Activated T-cell treated with anti-CD3 and anti-CD28 coated beads, Interleukin-2, amount 50 U/mL, for 4 hours (primary cell): ENCODE measurements at regions not wholly inside any gene's neighbourhood (a gene's known extent, or its start where the extent isn't known, plus 50 kb on each side); places are given as distances from the start of the nearest gene placed in this dataset.
"Not testable (repeated sequence)": the region's sequence is repeated elsewhere in the genome, so short reads cannot be mapped to it uniquely, and the experiment has no call there.

Experiments
- ATAC-seq, 2 donors: fragments of 200-7000 bp; cut with Tn5 transposase; one replicate each; pipeline ENCODE4 v1.10.0; 2021
- DNase-seq: peaks from one replicate; pipeline ENCODE4 v3.0.0-alpha.2; 2020
- H3K27me3 Mint-ChIP-seq: one replicate; pipeline ENCODE4 v1.8.0; 2021; ENCODE audit warnings: low read depth, mixed read lengths
- H3K36me3 Mint-ChIP-seq: one replicate; pipeline ENCODE4 v1.8.0; 2022; ENCODE audit warnings: mixed read lengths; ENCODE audit not compliant: insufficient read depth
- H3K4me1 Mint-ChIP-seq: one replicate; pipeline ENCODE4 v1.8.0; 2021; ENCODE audit warnings: low read depth, mixed read lengths
- H3K4me3 Mint-ChIP-seq: one replicate; pipeline ENCODE4 v1.8.0; 2021; ENCODE audit warnings: mild to moderate bottlenecking, moderate library complexity, mixed read lengths
- H3K9me3 Mint-ChIP-seq: one replicate; pipeline ENCODE4 v1.8.0; 2021; ENCODE audit warnings: mixed read lengths

DNA sequence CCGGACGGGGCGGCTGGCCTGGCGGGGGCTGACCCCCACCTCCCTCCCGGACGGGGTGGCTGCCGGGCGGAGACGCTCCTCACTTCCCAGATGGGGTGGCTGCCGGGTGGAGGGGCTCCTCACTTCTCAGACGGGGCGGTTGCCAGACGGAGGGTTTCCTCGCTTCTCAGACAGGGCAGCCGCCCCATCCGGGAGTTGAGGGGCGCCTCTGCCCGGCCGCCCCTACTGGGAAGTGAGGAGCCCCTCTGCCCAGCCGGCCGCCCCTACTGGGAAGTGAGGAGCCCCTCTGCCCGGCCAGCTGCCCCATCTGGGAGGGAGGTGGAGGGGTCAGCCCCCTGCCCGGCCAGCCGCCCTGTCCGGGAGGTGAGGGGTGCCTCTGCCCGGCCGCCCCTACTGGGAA lies 761.1 kb upstream of the SPRY2 start:
- ATAC-seq, H3K9me3 Mint-ChIP-seq, H3K4me3 Mint-ChIP-seq: not testable (repeated sequence)

DNA sequence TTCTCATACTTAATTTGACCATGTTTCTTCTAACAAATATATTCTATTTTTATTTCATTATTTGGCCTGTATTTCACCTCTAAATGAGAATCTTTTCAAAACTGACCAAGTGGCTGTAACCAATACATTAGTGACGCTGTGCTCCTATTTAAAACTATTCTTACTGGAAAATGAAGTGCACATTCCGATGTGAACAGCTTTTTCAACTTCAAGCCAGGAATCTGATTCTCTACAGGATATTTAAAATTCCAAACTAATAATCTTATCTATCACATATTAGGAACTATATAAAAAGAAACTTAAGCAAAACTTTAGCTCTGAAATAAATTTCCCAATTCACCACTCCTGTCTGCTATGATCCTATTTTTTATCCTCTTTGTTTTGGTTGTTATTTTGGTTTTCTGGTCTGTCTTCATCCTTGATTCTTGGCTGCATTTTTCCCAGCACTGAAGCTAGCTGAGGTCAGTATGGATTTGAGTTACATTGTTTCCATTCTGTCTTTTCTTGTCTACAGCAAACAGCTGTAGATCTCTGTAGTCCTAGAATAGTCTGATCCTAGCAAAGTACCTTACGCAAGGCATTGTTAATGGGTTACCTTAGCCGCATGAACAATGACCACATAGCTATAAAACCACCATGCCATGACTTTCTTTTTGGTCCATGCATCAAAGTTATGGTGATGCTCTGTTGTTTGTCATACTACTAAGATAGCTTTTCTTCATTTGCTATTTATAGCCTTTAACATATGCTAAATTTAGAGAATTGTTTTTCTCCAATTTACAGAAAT lies 748.6 kb upstream of the SPRY2 start:
- Mint-ChIP-seq H3K27me3 (no peaks in the 10 kb centered on the region), H3K9me3 (peaks cover 9% of the 10 kb centered on the region), H3K4me1 (no peaks in the 10 kb centered on the region), H3K36me3 (no peaks in the 10 kb centered on the region), H3K4me3 (no peak overlapping the region)
- DNase-seq (no peak), ATAC-seq (no peak)

More for the DNA sequence above, 761.1 kb upstream of the SPRY2 start:
- DNase-seq, H3K4me1 Mint-ChIP-seq, H3K27me3 Mint-ChIP-seq, H3K36me3 Mint-ChIP-seq: not testable (repeated sequence)

DNA sequence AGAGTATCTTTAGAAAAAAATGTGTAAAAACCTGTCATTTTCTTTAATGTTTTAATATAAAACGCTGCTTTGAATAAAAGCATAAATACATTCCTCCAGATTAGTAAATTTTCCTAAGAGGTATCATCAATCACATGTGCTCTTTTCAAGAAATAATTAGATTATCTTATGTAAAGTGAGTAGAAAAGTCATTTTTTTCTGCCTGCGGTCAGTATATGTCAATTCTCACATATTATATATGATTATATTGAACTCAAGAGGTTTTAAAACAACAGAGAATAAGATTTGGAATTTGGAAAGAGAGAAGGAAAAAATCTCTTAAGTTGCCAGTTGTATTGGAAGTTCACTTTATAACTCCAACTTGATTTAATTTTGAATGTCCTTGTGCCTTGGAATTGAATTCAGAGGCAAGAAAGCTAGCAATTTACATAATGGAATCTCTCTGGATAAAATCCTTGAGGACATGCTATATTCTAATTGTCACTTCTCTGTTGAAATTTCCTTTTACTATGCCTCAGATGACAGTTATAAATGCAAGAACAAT lies 740.1 kb upstream of the SPRY2 start:
- no peaks in the 10 kb centered on the region for H3K27me3 Mint-ChIP-seq
- H3K9me3 Mint-ChIP-seq, result peaks cover 4% of the 10 kb centered on the region
- DNase-seq (no peak), ATAC-seq (no peak)
- no peak overlapping the region for H3K4me3 Mint-ChIP-seq
- no peaks in the 10 kb centered on the region for H3K36me3 Mint-ChIP-seq
- H3K4me1 Mint-ChIP-seq, result no peaks in the 10 kb centered on the region

DNA sequence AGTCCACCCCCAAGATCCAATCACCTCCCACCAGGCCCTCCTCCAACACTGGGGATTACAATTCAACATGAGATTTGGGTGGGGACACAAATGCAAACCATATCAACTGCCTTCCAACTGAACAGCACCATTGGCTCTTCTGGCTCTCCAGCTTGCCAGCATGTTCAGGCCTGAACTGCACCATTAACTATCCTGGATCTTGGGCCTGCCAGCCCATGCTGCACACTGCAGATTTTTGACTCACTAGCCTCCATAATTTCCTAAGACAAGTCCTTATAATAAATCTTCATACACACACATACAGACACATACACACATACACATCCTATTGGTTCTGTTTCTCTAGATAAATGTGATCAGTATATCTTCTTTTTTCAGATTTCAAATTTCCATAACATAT lies 737.1 kb upstream of the SPRY2 start:
- ATAC-seq (no peak), DNase-seq (no peak)
- Mint-ChIP-seq H3K36me3 (no peaks in the 10 kb centered on the region), H3K4me3 (no peak overlapping the region), H3K4me1 (no peaks in the 10 kb centered on the region), H3K9me3 (peaks cover 4% of the 10 kb centered on the region), H3K27me3 (no peaks in the 10 kb centered on the region)

DNA sequence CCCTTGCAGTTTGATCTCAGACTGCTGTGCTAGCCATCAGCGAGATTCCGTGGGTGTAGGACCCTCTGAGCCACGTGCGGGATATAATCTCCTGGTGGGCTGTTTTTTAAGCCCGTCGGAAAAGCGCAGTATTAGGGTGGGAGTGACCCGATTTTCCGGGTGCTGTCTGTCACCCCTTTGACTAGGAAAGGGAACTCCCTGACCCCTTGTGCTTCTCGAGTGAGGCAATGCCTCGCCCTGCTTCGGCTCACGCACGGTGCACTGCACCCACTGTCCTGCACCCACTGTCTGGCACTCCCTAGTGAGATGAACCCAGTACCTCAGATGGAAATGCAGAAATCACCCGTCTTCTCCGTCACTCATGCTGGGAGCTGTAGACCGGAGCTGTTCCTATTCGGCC lies 728.9 kb upstream of the SPRY2 start:
- H3K36me3 Mint-ChIP-seq, H3K4me3 Mint-ChIP-seq, H3K27me3 Mint-ChIP-seq, DNase-seq, ATAC-seq, H3K9me3 Mint-ChIP-seq, H3K4me1 Mint-ChIP-seq: not testable (repeated sequence)

DNA sequence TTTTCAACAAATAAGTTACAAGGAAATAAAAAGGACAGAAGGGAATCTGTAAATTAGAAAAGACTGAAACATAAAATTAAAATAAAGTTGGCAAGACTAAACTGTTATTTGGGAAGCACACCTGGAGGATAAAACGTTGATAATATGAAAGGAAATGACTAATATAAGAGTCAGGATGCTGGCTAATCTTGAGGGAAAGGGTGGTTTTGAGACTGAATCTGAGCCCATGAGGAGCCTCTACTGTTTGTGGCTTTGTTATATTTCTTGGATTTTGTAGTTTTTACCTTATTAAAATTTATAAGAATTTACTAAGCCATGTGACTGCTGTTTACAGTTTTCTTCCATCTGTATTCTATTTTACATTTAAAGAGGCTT lies 718.0 kb upstream of the SPRY2 start:
- ATAC-seq (no peak), DNase-seq (no peak)
- Mint-ChIP-seq H3K36me3 (no peaks in the 10 kb centered on the region), H3K4me1 (no peaks in the 10 kb centered on the region), H3K4me3 (no peak overlapping the region), H3K9me3 (peaks cover 3% of the 10 kb centered on the region), H3K27me3 (no peaks in the 10 kb centered on the region)

DNA sequence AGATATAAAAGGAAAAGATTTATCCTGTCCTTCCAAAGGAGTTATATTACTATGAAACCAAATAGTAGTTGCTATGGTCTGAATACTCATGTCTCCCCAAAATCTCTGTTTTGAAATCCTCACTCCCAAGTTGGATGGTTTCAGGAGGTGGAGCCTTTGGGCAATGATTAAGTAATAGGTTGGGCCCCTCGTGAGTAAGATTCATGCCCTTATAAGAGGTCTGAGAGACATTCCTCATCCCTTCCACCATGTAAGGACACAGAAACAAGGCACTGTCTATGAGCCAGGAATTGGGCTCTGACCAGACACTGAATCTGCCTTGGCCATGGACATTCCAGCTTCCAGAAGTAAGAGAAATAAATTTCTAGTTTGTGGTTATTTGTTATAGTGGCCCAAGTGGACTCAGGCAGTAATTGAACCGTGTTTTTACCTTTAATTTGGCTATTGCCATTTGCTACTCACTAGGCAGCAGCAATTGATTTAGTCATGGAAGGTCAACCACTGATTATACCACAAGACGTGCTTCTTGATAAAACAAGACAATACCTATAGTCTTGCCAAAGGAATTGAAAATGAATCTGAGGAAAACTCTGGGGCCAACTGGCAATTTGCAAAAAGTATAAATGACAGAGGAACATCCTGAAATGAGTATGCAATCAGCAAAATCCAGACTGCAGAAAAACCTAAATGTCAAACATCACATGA lies 717.4 kb upstream of the SPRY2 start:
- DNase-seq, result no peak
- no peaks in the 10 kb centered on the region for H3K36me3 Mint-ChIP-seq
- no peaks in the 10 kb centered on the region for H3K27me3 Mint-ChIP-seq

DNA sequence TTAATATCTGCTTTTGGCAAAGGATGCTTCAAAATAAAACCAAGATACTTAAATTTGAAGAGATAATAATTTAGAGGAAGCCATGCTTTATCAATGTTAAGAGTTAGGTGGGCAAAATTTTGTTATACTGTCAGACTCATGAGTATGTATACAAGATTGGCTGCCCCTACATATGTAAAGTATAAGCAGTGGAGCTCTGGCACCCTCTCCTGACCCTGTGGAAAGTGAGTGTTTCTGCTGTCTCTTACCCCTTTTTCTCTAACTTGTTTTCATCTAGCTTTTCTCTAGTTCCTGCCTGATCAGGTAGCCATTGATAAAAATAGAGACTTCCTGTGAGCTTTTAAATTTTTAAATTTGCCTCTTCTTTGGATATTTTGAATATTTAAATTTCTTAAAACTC lies 710.9 kb upstream of the SPRY2 start:
- Mint-ChIP-seq H3K9me3 (no peaks in the 10 kb centered on the region), H3K27me3 (no peaks in the 10 kb centered on the region), H3K4me1 (no peaks in the 10 kb centered on the region), H3K4me3 (no peak overlapping the region), H3K36me3 (no peaks in the 10 kb centered on the region)
- DNase-seq, result no peak
- ATAC-seq, result no peak

More for the DNA sequence above, 717.4 kb upstream of the SPRY2 start:
- H3K9me3 Mint-ChIP-seq, result peaks cover 3% of the 10 kb centered on the region
- no peaks in the 10 kb centered on the region for H3K4me1 Mint-ChIP-seq
- H3K4me3 Mint-ChIP-seq, result no peak overlapping the region
- no peak for ATAC-seq

DNA sequence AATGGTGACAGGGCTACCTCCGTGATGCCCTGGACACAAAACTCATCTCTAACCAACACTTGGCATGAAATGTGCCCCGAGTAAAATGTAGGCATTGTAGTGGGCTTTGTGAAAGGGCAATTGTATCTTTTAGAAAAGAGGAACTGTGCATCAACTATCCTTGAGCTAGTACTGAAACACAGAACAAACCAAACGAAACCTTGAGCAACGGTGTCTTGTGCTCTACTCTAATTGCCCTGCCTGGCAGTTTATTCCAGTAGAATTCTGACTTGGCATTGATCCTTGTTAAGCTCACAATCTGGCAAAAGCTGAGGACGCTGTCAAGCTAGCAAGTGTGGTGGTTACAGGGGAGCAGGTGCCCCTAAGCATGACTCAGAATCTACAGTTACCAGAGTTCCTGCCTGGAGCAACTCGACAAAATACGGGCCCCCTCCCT lies 707.1 kb upstream of the SPRY2 start:
- no peaks in the 10 kb centered on the region for H3K27me3 Mint-ChIP-seq
- H3K9me3 Mint-ChIP-seq, result peaks cover 6% of the 10 kb centered on the region
- ATAC-seq (no peak), DNase-seq (no peak)
- no peaks in the 10 kb centered on the region for H3K36me3 Mint-ChIP-seq
- H3K4me1 Mint-ChIP-seq, result no peaks in the 10 kb centered on the region
- H3K4me3 Mint-ChIP-seq, result no peak overlapping the region

DNA sequence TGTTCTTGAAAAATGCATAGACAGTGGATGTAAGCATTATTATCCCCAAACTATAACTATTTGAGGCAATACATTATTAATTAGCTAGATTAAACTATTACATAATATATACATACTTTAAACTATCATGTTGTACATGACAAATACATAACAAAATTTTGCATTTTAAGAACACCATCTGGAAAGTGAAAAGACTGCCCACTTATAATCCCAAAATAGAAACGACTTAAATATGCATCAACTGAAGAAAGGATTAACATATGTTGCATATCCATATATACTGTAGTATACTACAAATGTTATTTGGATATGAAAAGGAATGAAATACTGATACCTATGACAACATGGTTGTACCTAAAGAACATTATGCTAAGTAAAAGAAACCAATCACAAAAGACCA lies 700.8 kb upstream of the SPRY2 start:
- Mint-ChIP-seq H3K4me3 (no peak overlapping the region), H3K9me3 (peaks cover 15% of the 10 kb centered on the region), H3K4me1 (no peaks in the 10 kb centered on the region), H3K36me3 (no peaks in the 10 kb centered on the region), H3K27me3 (no peaks in the 10 kb centered on the region)
- ATAC-seq (no peak), DNase-seq (no peak)

DNA sequence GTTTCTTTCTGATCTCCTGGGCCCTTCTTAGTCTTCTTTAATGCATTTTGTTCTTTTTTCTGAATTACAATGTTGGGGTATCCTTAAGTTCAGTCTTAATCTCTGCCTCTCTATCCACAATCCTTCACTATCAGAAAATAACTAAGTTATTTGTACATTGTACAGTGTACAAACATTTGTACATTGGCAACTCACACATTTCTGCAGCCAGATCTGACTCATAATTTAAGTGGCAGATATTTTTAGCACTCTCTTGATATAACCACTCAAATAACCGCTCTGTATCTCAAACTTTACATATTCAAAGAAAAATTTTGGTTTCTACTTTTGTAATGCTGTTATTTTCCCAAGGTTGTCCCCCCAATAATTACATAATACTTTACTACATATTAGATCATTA lies 691.1 kb upstream of the SPRY2 start:
- no peak for DNase-seq
- Mint-ChIP-seq H3K27me3 (no peaks in the 10 kb centered on the region), H3K9me3 (peaks cover 16% of the 10 kb centered on the region), H3K4me3 (no peak overlapping the region), H3K36me3 (no peaks in the 10 kb centered on the region), H3K4me1 (no peaks in the 10 kb centered on the region)
- no peak for ATAC-seq

DNA sequence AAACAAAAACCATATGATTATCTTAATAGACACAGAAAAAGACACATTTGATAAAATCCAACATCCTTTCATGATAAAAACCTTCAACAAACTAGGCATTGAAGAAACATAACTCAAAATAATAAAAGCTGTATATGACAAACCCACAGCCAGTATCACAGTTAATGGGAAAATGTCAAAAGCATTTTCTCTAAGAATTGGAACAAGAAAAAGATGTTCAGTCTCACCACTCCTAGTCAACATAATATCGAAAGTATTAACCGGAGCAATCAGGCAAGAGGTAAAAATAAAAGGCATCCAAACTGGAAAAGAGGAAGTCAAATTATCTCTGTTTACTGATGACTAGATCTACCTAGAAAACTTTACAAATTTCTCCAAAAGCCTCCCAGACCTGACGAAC lies 684.2 kb upstream of the SPRY2 start:
- H3K9me3 Mint-ChIP-seq, result peaks cover 29% of the 10 kb centered on the region
- DNase-seq, result no peak
- H3K4me3 Mint-ChIP-seq, result no peak overlapping the region
- H3K36me3 Mint-ChIP-seq, result no peaks in the 10 kb centered on the region
- no peak for ATAC-seq
- no peaks in the 10 kb centered on the region for H3K27me3 Mint-ChIP-seq
- no peaks in the 10 kb centered on the region for H3K4me1 Mint-ChIP-seq

DNA sequence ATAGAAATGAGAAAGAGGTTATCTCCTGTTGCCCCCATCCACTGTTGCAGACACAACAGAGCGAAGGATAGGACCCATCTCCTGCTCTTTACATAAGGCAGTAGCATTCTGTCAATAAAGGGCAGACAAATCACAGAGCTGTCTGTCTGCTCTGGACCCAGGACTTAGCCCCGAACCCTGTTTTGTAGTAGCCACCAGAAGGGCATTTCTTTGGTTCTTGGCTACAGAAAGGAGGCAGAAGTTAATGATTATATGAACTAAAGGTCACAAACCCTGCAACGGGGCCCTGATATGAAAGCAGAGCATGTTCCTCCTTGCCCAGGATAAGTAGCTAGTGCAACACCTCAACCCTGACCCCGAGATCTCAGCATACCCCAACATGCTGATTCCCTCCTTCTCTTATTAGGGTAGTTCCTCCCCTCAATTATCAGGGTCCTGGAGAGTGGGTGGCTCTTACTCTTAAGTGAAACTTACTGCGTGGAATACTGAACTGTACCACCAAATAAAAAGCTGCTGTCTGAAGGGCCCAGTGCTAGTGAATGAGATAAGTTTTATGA lies 680.4 kb upstream of the SPRY2 start:
- DNase-seq, result no peak
- Mint-ChIP-seq H3K4me3 (no peak overlapping the region), H3K9me3 (peaks cover 21% of the 10 kb centered on the region), H3K27me3 (no peaks in the 10 kb centered on the region), H3K36me3 (no peaks in the 10 kb centered on the region), H3K4me1 (no peaks in the 10 kb centered on the region)
- no peak for ATAC-seq

DNA sequence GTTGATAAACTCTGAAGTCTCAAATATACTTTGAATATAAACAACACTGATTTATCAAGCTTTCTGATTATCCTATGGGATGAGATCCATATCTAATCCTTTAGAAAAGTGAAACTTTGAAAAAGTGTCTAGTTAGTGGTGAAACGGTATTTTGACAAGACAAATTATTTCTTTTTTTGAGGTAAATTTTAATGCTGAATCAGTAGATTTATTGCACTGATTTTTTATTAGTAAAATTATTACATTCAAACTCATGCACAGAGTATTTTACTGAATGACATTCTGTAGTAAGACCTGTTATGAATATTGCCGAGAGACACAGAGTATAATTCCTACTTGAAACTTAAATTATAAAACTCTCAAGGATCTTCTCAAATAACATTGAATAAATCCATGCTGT lies 679.1 kb upstream of the SPRY2 start:
- Mint-ChIP-seq H3K27me3 (no peaks in the 10 kb centered on the region), H3K36me3 (no peaks in the 10 kb centered on the region), H3K9me3 (peaks cover 21% of the 10 kb centered on the region), H3K4me3 (no peak overlapping the region), H3K4me1 (no peaks in the 10 kb centered on the region)
- ATAC-seq (no peak), DNase-seq (no peak)

DNA sequence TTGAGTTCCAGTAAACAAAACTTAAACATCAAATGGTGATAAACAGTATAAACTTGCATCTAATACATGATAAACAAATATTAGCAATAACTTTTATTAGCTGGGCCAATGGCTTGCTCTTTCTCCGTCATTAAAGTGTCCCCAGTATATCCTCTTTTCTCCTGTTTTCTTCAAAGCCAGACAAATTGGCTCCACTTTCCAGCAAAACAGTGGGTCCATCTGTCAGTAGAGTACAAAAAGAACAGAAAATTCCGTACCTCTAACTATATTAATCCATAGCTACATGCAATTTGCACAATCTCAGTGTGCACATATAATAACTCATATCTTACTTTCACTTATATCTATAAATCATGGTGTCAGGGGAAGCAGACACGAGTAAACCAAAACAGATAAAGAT lies 678.0 kb upstream of the SPRY2 start:
- H3K27me3 Mint-ChIP-seq, result no peaks in the 10 kb centered on the region
- DNase-seq, result no peak

More for the DNA sequence above, 678.0 kb upstream of the SPRY2 start:
- H3K4me1 Mint-ChIP-seq, result no peaks in the 10 kb centered on the region
- no peak overlapping the region for H3K4me3 Mint-ChIP-seq
- H3K36me3 Mint-ChIP-seq, result no peaks in the 10 kb centered on the region
- H3K9me3 Mint-ChIP-seq, result peaks cover 17% of the 10 kb centered on the region
- no peak for ATAC-seq
